ENCODE measurements at regions not wholly inside any gene's neighbourhood (a gene's known extent, or its start where the extent isn't known, plus 50 kb on each side); places are given as distances from the start of the nearest gene placed in this dataset.

DNA sequence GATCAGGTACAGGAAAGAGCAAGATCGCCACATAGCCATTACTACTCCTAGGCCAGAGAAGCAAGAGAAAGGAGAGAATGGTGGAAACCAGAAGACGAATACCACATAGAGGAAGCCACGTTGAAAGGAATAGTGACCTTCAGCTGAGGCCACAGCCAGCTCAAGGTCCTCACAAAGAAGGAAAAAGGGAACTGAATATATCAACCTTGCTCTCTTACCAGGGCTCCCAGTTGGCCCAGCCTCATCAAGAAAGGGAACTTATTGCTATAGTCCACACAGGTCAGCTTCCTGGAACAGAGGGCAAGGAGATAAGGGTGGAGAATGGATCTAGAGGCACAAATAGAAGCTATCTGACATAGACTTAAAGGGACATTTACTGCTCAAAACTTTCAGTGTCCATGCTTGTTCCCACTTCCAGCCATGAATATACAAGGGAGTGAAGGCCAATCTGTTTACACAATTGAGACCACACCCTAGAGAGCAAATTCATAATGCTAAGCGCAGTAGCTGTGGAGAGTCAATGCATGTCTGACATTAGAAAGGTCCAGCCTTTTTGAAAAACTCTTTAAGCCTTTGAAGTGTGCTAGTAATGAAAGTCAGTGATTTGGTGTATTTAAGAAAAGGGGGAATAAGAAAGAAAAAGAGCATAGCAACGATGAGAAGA, 120.7 kb upstream of the ZC3H11B start:
- H3K9ac ChIP-seq = no peak overlapping the region
- no peaks in the 10 kb centered on the region for H3K27me3 ChIP-seq (ENCODE audit: insufficient read depth)
- H3K36me3 ChIP-seq (replicated peaks in 1 of 2; ENCODE audit: control insufficient read depth in 1 of 2, insufficient read depth in 2 of 2, low read length in 1 of 2) = no peaks in the 10 kb centered on the region
- TF ChIP-seq MEF2A (IDR thresholded peaks at IDR 0.05; ENCODE audit: borderline replicate concordance, low read depth) (no peak), GATA2 (CRISPR knock-in tag; IDR thresholded peaks at IDR 0.05) (no peak), MXI1 (IDR thresholded peaks at IDR 0.05; ENCODE audit: low read depth, low read length) (no peak), NRF1 (IDR thresholded peaks at IDR 0.05; ENCODE audit: low read depth, low read length) (no peak), YY1 (IDR thresholded peaks at IDR 0.05; ENCODE audit: low read depth) (no peak), TCF12 (IDR thresholded peaks at IDR 0.05) (no peak), SMC3 (IDR thresholded peaks at IDR 0.05; ENCODE audit: low read depth, low read length) (no peak), RCOR1 (IDR thresholded peaks at IDR 0.05; ENCODE audit: low read length) (no peak), GABPA (IDR thresholded peaks at IDR 0.05; ENCODE audit: low read depth) (no peak), FOXM1 (IDR thresholded peaks at IDR 0.05; ENCODE audit: low read depth) (no peak), EP300 (IDR thresholded peaks at IDR 0.05; ENCODE audit: borderline replicate concordance in 1 of 2, low read depth in 1 of 2, low read length in 1 of 2) (no peak), SIN3A (IDR thresholded peaks at IDR 0.05; ENCODE audit: borderline replicate concordance, low read depth, low read length) (no peak), TAF1 (IDR thresholded peaks at IDR 0.05; ENCODE audit: borderline replicate concordance, low read depth, low read length) (no peak), TEAD4 (IDR thresholded peaks at IDR 0.05; ENCODE audit: borderline replicate concordance, insufficient read depth) (no peak)
- TF ChIP-seq, protein P1, sequence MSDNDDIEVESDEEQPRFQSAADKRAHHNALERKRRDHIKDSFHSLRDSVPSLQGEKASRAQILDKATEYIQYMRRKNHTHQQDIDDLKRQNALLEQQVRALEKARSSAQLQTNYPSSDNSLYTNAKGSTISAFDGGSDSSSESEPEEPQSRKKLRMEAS (IDR thresholded peaks at IDR 0.05; ENCODE audit: low read depth) = no peak
- TF ChIP-seq, protein P2, sequence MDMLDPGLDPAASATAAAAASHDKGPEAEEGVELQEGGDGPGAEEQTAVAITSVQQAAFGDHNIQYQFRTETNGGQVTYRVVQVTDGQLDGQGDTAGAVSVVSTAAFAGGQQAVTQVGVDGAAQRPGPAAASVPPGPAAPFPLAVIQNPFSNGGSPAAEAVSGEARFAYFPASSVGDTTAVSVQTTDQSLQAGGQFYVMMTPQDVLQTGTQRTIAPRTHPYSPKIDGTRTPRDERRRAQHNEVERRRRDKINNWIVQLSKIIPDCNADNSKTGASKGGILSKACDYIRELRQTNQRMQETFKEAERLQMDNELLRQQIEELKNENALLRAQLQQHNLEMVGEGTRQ (IDR thresholded peaks at IDR 0.05; ENCODE audit: borderline replicate concordance, low read depth, low read length) = no peak
- TF ChIP-seq, protein P3, sequence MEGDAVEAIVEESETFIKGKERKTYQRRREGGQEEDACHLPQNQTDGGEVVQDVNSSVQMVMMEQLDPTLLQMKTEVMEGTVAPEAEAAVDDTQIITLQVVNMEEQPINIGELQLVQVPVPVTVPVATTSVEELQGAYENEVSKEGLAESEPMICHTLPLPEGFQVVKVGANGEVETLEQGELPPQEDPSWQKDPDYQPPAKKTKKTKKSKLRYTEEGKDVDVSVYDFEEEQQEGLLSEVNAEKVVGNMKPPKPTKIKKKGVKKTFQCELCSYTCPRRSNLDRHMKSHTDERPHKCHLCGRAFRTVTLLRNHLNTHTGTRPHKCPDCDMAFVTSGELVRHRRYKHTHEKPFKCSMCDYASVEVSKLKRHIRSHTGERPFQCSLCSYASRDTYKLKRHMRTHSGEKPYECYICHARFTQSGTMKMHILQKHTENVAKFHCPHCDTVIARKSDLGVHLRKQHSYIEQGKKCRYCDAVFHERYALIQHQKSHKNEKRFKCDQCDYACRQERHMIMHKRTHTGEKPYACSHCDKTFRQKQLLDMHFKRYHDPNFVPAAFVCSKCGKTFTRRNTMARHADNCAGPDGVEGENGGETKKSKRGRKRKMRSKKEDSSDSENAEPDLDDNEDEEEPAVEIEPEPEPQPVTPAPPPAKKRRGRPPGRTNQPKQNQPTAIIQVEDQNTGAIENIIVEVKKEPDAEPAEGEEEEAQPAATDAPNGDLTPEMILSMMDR (IDR thresholded peaks at IDR 0.05) = no peak
- TF ChIP-seq, protein P4, sequence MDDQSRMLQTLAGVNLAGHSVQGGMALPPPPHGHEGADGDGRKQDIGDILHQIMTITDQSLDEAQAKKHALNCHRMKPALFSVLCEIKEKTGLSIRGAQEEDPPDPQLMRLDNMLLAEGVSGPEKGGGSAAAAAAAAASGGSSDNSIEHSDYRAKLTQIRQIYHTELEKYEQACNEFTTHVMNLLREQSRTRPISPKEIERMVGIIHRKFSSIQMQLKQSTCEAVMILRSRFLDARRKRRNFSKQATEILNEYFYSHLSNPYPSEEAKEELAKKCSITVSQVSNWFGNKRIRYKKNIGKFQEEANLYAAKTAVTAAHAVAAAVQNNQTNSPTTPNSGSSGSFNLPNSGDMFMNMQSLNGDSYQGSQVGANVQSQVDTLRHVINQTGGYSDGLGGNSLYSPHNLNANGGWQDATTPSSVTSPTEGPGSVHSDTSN (IDR thresholded peaks at IDR 0.05) = no peak
- TF ChIP-seq, protein P5, sequence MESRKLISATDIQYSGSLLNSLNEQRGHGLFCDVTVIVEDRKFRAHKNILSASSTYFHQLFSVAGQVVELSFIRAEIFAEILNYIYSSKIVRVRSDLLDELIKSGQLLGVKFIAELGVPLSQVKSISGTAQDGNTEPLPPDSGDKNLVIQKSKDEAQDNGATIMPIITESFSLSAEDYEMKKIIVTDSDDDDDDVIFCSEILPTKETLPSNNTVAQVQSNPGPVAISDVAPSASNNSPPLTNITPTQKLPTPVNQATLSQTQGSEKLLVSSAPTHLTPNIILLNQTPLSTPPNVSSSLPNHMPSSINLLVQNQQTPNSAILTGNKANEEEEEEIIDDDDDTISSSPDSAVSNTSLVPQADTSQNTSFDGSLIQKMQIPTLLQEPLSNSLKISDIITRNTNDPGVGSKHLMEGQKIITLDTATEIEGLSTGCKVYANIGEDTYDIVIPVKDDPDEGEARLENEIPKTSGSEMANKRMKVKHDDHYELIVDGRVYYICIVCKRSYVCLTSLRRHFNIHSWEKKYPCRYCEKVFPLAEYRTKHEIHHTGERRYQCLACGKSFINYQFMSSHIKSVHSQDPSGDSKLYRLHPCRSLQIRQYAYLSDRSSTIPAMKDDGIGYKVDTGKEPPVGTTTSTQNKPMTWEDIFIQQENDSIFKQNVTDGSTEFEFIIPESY (IDR thresholded peaks at IDR 0.05; ENCODE audit: borderline replicate concordance, low read depth) = no peak
- TF ChIP-seq, protein P6, sequence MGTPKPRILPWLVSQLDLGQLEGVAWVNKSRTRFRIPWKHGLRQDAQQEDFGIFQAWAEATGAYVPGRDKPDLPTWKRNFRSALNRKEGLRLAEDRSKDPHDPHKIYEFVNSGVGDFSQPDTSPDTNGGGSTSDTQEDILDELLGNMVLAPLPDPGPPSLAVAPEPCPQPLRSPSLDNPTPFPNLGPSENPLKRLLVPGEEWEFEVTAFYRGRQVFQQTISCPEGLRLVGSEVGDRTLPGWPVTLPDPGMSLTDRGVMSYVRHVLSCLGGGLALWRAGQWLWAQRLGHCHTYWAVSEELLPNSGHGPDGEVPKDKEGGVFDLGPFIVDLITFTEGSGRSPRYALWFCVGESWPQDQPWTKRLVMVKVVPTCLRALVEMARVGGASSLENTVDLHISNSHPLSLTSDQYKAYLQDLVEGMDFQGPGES (IDR thresholded peaks at IDR 0.05; ENCODE audit: low read depth, low read length) = no peak
- POLR2A ChIA-PET = no interaction called here
- H3K4me3 ChIP-seq (ENCODE audit: low read depth in 2 of 2, low read length in 1 of 2) = no peak overlapping the region
- H3K9me3 ChIP-seq = no peaks in the 10 kb centered on the region
- no peak overlapping the region for H3K27ac ChIP-seq (ENCODE audit: low read depth in 2 of 2, low read length in 1 of 2)
- no peaks in the 10 kb centered on the region for H4K20me1 ChIP-seq (ENCODE audit: insufficient read depth)
- WGBS (ENCODE audit: low lambda C conversion rate) = 58% methylated on average over 5 of the region's 5 CpGs
- CTCF ChIA-PET = interaction anchor here (0.7 to 1.0 kb wide), 2 partner anchors 79 to 154 kb away, joined by 3 to 4 read pairs; no protein-coding TSS in a partner anchor
- H2AFZ ChIP-seq (ENCODE audit: low read depth) = no peak overlapping the region
- H3K9me2 ChIP-seq = no peaks in the 10 kb centered on the region
- no peaks in the 10 kb centered on the region for H3K4me1 ChIP-seq (ENCODE audit: control insufficient read depth in 1 of 2, insufficient read depth in 2 of 2, low read depth in 1 of 2, low read length in 1 of 2)
- H3K79me2 ChIP-seq (ENCODE audit: insufficient read depth) = no peaks in the 10 kb centered on the region
- no peak for DNase-seq
- H3K4me2 ChIP-seq = no peak overlapping the region
- no peaks in the 10 kb centered on the region for H3F3A ChIP-seq (replicated peaks; ENCODE audit: insufficient read depth)

Measured in SK-N-SH (cell line).